ENCODE measurements at regions not wholly inside any gene's neighbourhood (a gene's known extent, or its start where the extent isn't known, plus 50 kb on each side); places are given as distances from the start of the nearest gene placed in this dataset.

DNA sequence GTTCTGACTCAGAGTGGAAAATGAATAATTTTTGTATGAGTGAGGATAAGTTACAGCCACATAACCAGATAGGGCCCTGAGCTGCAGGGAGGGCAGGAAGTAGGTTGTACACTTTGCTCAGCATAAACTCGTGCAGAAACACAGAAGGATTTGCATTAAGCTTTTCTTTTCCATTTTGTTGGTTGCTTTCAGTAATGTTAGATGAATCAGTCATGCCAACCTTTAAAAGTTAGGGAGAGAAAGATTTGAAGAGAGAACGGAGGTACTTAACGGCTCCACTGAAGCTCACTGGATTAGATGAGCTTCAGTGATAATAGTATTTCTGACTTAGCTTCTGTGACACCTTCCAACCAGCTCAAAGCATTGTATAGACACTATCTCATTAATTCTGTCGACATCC, 348.1 kb downstream of the GATA3 start:
- TF ChIP-seq TAF1 (IDR thresholded peaks at IDR 0.05; ENCODE audit: borderline replicate concordance, low read depth, low read length) (no peak), POLR2A (IDR thresholded peaks at IDR 0.05; ENCODE audit: low read depth, low read length) (no peak), POLR2AphosphoS5 (IDR thresholded peaks at IDR 0.05; ENCODE audit: low read depth, low read length) (no peak)
